ENCODE measurements at regions not wholly inside any gene's neighbourhood (a gene's known extent, or its start where the extent isn't known, plus 50 kb on each side); places are given as distances from the start of the nearest gene placed in this dataset.

DNA sequence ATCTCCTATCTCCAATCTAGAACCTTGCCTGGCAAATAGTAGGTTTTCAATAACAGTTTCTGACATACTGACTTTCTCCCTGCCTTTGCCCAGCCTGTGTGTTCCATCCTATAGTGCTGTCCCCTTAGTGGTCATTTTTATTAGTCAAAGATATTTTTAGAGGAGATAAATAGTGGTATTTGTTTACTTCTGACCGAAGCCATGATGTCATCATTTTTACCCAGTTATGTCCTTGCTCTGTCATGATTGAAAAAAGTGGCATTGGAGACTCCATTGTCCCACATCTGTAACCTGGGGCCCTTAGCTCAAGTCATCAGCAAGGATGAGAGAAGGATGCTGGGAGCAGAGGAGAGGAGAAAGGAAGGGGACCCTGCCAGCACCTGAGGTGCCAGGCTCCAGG is 80.6 kb upstream of the ATP2B2 start:
- DNase-seq = no peak

DNA sequence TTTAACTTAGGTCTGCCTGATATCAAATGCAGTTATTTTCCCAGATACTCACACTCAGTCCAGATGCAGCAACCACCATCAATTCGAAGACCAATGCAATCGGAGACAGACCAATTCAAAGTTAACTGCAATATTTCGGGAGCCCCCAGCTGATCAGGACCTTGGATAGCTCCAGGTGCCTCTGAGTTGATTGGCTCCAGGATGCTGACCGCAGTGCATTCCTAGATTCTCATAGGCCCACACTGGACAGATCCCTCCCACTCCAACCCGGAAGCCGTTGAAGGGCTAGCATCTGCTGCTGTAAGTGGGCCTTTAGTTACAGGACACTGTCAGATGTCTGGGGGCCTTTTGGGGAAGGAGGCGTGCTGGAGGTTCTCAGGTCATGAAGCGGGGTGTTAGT is 89.5 kb upstream of the ATP2B2 start:
- no peak for DNase-seq

GRCh38 chr3:10596746-10597448 is 91.5 kb upstream of the ATP2B2 start:
- no peak for DNase-seq

DNA sequence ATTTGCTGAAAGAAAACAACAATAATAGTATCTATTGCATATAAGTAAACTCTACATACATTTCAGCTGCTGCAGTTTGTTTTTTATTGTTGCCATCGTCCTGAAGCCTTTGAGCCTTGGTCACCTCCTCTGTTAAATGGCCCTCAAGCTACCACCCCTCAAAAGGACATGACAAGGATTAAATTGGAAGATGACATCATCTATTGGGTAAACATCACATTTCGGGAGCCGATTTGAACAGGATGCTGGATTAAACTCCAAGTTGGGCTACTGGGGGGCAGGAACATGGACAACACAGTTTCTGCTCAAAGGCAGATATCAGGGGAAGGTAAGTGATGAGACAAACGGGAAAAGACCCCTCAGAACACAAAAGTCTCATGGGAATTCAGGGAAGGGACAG is 92.3 kb upstream of the ATP2B2 start:
- DNase-seq = no peak

DNA sequence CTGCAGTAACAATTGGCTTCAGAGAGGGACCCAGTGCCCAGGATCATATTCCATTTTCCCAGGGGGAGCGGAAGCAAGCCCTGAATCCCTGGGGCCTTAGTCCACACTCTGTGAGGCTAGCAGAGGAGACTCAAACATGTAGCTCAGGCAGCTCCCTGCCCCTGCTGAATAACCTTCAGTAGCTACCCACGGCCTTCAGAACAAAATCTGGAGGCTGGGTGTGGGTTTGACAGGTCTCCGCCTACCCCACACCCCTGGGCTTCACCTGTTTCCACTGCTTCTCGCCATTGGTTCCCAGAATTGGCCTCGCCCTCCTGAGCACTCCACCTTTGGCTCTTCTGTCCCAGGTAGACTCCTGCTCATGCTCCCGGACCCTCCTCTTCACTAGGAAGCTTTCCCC is 93.6 kb upstream of the ATP2B2 start:
- DNase-seq = peak; percentile 17

GRCh38 chr3:10599444-10599843 is 94.1 kb upstream of the ATP2B2 start:
- DNase-seq = peak; percentile 60

DNA sequence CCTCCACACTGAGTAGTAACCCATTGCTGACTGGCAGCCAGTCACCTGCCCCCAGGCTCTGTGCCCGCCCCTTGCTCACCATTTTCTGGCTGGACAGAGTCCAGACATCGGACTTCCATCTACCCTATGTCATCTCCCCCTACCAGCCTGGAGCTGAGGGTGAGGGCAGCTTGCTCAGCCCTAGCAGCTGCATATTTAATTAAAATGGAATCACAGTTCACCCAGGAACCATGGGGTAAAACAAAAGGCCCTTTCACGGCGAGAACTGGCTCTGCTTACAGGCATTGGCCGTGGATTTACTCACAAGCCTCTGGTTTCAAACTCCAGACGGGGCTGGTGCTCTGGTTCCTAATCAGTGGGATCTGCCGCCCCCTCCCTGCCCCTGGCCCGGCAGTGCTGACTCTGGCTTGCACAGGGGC is 94.9 kb upstream of the ATP2B2 start:
- no peak for DNase-seq

GRCh38 chr3:10600726-10601125 is 95.3 kb upstream of the ATP2B2 start:
- DNase-seq = no peak

GRCh38 chr3:10601151-10601856 is 95.9 kb upstream of the ATP2B2 start:
- DNase-seq = no peak

DNA sequence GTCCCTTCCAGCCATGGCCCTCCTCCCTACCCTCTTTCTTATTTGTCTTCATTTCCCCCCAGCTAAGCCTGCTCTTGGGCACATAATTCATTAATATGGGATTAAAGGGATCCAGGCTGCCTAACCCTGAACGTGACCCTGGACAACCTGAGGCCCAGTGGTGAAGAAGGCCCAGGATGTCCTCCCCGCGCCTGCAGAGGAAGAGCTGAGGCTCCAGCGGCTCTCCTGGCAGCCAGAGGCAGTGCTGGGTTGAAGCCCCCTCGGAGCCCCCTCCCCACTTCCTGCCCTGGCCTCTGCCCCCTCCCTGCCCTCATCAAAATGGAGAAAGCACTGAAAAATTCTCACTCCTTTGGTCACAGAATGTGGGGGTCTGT is 96.5 kb upstream of the ATP2B2 start:
- DNase-seq = no peak

- DNase-seq = no peak
Measured at GRCh38 chr3:10602271-10602670, 96.9 kb upstream of the ATP2B2 start.

GRCh38 chr3:10602769-10603768 is 97.7 kb upstream of the ATP2B2 start:
- no peak for DNase-seq

DNA sequence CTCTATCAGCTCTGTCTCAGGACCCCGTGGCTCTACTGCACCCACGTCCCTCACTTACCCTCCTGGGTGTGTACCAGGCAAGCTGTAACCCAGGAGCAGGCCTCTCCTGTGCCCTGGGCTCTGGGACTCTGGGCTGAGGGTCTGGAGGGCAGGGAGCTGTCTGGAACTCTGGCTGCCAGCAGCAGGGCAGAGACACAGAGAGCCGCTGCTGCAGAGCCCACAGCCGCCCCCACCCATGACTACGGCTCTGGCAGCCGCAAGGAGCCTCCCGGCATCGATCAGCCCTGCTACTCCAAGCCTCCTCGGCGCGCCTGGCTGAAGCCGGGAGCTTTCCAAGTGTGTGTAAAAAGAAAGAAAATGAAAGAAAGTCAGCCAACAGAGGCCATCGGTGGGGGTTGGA is 103.7 kb upstream of the ATP2B2 start:
- no peak for DNase-seq

DNA sequence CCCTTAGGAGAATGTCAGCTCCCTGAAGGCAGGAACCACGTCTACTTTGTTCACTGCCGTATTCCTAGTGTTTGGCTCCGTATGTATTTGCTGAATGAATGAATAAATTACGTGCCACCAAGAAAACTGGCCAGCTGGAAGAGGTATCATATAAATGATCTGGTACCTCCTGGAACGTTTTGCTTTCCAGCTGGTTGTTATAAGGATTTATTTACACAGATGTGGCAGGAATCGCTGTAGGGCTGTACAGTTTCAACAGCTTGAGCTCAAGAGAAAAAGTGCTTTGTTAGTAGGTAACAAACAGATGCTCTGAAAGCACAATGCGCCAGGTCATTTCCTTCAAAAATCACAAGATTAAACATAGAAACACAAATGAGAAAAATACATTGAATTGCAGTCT is 108.8 kb upstream of the ATP2B2 start:
- peak; percentile 5 for DNase-seq

GRCh38 chr3:10615715-10616114 is 110.3 kb upstream of the ATP2B2 start:
- DNase-seq = no peak

DNA sequence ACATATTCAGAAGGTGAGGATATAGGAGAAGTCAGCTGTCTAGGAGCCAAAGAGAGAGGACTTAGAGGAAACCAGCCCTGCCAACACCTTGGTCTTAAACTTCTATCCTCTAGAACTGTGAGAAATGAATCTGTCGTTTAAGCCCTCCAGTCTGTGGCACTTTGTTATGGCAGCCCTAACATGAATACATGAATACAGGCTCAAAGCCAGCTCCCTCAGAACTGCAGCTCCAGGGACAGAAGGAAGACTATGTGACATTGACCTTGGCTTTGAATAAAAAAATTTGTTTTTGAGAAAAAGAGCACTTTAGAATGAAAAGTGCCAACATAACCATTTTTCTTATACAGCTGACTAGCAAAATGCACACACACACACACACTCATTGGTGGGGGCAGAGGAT is 110.9 kb upstream of the ATP2B2 start:
- no peak for DNase-seq

GRCh38 chr3:10619989-10620832 is 114.8 kb upstream of the ATP2B2 start:
- DNase-seq = no peak

GRCh38 chr3:10620833-10621082 is 115.4 kb upstream of the ATP2B2 start:
- no peak for DNase-seq

DNA sequence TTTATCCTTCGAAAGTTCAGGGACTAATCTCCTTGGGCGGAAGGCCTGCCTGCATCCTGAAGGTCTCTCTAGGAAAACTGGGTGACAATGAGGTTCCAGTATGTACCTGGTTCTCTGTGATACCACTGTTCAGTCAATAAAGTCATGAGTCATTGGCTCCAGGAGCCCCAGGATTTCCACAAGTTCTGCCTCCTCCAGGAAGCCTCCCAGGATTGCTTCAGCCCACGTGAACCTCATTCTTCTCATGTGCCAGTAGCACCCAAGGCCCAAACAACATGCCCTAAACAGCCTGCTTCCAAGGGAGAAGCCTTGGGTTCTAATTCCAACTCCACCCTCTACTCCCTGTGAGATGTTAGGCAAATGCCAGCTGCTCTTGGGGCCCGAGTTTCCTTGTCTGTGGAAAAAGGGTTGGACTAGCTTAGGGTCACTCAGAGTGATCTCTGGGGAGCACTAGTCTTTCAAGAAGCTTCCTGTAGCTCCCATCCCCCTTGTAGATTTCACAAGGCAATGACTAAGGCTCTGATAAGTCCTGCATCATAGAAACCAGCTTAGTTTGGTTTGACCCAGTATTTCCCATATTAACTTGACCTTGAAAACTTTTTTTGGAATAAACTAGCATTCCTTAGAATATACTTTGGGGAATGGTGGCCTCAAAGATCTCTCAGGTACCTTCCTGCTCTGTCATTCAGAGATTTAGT is 118.3 kb upstream of the ATP2B2 start:
- DNase-seq = no peak

DNA sequence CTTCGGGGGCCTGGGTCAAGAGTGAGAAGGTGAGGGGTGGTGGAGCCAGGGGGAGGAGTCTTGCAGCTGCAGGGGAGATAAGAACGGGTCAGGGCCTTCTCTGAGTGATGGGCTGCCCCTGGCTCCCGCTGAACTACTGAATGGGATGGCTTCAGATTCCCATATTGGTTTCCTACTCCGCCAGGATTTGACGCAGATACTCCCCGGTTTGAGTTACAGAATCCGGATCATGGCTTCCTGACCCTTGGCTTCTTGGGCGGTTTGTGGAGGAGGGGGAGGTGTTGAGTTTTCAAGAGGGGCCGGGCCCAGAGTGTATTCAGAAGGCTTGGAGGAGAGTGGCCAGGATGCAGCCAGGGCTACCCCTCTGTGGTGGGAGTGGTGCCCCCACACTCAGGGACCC is 119.9 kb upstream of the ATP2B2 start:
- no peak for DNase-seq

DNA sequence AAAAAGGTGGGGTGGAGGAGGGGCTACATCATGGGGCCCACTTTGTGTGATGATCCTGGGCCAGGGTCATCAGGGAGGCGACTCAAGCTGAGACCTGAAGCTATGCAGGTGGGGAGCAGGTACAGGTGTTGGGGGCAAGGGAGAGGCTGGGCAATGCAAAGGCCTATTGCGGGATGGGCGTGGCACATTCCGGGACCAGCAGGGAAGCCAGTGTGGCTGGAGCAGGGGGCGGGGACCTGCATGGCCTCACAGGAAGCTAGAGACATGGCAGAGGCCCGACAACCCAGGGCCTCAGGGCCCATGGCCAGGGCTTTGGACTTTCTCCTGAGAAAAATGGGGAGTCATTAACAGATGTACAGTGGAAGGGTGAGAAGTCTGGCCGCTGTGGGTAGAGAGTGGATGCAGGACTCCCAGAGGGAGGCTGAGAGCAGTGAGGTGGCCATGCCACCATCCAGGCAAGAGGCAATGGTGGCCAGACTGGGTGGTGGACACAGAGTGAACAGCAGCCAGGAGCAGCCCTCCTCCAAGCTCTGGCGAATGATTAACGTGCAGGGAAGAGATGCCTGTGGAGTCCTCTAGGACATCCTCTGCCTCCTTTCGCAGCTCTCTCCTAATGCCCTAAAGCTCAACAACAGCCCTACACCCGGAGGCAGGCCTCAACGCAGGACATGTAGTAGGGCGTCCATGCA is 122.6 kb upstream of the ATP2B2 start:
- no peak for DNase-seq

Measured in NCI-H1092 treated with DMSO at 0.1 percent for 48 hours (cell line).